GM18526 (cell line): ENCODE measurements at regions not wholly inside any gene's neighbourhood (a gene's known extent, or its start where the extent isn't known, plus 50 kb on each side); places are given as distances from the start of the nearest gene placed in this dataset.

Experiments used
- POLR2A ChIP-seq: IDR thresholded peaks from 3 replicates; pipeline ENCODE4 v1.6.1; 2011; ENCODE audit not compliant: insufficient read length; ENCODE audit errors: extremely low read depth

- TF ChIP-seq POLR2A = no peak
Observed at GRCh38 chr2:181165199-181165868, 184.9 kb downstream of the UBE2E3 start.

DNA sequence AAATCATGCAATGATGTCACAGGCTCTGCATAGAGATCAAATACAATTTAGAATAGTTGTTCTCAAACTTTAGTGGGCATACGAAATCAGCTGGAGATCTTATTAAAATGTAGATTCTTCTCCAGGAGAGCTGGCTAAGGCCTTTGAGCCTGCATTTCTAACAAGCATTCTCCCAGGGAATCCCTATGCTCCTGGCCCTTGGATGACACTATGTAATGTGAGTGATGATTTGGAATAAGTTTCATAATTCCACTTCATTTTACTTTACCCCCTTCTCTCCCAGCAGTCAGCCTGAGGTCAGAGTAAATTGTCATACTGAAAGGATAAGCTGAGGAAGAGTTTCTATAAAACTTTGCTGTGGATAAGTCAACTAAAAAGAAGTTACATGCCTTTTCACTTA lies 189.1 kb downstream of the UBE2E3 start:
- no peak for TF ChIP-seq POLR2A

DNA sequence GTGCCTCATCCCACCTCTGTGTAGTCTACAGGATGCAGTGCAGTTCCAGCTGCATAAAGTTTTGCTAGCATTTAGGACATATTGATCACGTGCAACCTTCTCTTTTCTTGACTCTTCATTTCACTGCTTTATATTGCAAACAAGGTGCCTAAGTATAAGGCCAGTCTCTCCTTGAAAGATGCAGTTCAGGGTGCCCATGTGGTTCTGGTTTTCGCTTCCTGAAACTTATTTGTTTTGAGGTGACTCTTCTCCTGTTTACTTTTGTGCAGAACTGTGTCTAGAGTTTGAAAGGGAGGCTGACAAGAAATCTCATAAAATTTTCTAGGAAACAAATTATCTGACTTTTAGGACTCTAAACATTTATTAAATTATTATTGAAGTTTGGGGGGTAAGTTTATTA lies 189.9 kb downstream of the UBE2E3 start:
- TF ChIP-seq POLR2A = no peak

- no peak for TF ChIP-seq POLR2A
Observed at GRCh38 chr2:181172676-181173075, 192.3 kb downstream of the UBE2E3 start.

GRCh38 chr2:181174611-181175580 lies 194.5 kb downstream of the UBE2E3 start:
- no peak for TF ChIP-seq POLR2A

DNA sequence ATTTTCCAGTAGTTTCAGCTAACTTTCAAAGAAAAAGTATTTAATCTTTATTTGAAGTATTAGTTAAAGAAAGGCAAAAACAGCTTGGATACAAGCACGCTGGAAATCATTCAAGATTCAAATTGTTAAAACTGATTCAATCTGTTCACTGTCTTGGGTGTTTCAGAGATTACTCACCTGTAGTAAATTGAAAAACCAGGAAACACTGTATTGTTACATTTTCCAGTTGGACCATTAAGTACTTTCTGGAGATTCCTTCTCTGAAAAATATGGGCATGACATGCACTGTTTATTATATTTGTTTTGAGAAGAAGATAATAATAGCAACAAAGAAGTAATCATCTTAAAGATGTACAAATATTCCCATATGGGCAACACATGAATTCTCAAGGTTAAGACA lies 196.1 kb downstream of the UBE2E3 start:
- no peak for TF ChIP-seq POLR2A

GRCh38 chr2:181177376-181177775 lies 197.0 kb downstream of the UBE2E3 start:
- TF ChIP-seq POLR2A = no peak

GRCh38 chr2:181178130-181178529 lies 197.7 kb downstream of the UBE2E3 start:
- no peak for TF ChIP-seq POLR2A

- TF ChIP-seq POLR2A = no peak
Observed at GRCh38 chr2:181178823-181179412, 198.5 kb downstream of the UBE2E3 start.

GRCh38 chr2:181183878-181184542 lies 203.6 kb downstream of the UBE2E3 start:
- no peak for TF ChIP-seq POLR2A

DNA sequence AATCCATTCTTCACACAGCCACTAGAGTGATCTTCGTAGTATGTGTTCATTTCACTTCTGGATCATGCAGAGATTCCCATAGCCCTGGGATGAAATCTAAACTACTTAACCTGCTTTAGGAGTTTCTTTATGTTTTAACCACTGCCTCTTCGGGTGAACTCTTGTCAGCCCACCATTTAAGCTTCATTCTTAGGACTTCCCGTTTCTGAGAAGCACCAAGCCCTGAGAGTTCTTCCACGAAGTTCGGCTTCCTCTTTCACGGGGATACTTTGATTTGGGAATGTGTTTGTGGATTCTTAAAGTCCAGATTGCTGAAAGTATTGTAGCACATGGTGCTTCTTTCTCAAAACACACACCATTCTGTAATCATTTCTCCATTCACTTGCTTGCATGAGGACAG lies 205.0 kb downstream of the UBE2E3 start:
- TF ChIP-seq POLR2A = no peak

DNA sequence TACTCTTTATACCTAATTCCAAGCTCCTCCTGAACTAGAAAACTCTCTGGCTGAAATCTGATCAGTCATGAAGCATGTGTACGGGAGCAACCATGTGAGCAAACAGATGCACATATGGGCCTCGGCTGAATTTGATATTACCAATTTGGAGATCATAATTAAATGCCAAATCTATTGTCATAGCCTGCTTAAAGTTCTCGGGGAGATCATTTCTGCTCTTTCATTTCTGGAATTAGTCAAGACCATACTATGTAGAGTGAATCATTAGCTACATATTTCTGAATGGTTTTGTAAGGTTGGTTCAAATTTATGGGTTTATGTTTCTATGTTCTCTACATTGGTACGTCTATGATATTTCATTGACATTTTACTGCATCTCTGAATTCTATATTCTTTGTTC lies 205.5 kb downstream of the UBE2E3 start:
- no peak for TF ChIP-seq POLR2A

GRCh38 chr2:181188605-181189004 lies 208.2 kb downstream of the UBE2E3 start:
- no peak for TF ChIP-seq POLR2A

GRCh38 chr2:181189951-181190350 lies 209.5 kb downstream of the UBE2E3 start:
- TF ChIP-seq POLR2A = no peak

DNA sequence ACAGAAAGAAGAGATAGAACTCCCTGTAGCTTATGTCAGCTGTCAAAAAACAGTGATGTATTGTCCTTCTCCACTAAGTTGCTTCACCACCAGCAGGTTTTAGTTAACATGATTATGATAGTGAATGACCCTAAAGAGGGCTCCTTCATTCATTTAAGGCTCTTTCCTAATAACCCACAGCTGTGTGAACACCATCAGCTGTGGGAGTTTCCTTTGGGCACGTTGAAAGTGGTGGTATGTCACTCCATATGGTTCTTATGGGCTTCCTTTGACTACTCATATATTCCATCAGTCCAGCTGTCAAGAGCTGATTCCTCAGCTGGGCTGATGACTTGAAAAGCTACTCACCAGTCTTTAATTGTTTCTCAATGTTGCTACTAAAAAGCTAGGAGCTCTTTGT lies 210.3 kb downstream of the UBE2E3 start:
- no peak for TF ChIP-seq POLR2A

GRCh38 chr2:181193550-181193949 lies 213.1 kb downstream of the UBE2E3 start:
- no peak for TF ChIP-seq POLR2A

DNA sequence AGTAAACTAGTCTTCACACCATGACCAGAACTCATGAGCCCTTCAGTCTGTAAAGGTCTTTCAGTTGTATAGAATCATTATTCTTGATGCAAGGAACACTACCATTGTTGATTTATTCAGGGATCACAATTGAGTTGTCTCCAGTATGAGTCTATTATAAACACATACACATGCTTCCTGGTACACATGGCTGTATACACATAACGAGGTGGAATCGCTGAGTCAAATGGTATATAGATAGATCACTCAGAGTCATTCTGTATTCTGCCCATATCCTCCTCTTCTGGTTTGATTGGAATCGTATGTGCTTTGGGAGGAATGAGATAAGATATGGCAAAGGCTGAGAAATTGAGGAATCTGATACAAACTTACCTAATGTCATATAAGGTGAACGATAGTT lies 216.0 kb downstream of the UBE2E3 start:
- TF ChIP-seq POLR2A = no peak
